ENCODE measurements at regions not wholly inside any gene's neighbourhood (a gene's known extent, or its start where the extent isn't known, plus 50 kb on each side); places are given as distances from the start of the nearest gene placed in this dataset.

DNA sequence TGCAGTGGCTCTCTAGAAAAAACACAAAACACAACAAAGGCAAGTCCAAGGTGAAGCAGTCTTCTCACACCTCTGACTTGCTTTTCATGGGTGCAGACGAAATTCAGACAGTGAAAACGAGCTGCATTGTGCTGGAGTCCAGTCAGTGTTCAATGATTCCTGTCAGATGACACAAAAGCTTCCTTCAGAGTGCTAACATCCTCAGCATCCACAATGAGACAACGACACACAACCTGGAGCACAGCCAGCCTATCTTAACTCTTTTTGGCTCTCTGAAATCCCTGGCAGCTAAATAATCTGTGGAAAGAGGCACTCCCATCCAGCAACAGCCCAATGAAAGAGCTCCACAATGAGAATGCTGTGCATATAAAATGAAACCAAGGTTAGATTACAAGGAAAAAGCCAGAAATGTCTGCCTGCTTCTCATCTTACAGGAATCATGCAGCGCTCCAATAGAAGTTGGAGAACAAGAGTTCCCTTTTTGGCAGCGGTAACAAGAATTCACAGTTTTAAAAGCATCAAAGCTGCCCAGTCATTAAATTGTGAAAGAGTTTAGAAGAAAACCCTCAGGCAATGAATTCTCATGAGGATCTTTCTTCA, 659.8 kb upstream of the TSPY4 start:
- TF ChIP-seq, protein P1, sequence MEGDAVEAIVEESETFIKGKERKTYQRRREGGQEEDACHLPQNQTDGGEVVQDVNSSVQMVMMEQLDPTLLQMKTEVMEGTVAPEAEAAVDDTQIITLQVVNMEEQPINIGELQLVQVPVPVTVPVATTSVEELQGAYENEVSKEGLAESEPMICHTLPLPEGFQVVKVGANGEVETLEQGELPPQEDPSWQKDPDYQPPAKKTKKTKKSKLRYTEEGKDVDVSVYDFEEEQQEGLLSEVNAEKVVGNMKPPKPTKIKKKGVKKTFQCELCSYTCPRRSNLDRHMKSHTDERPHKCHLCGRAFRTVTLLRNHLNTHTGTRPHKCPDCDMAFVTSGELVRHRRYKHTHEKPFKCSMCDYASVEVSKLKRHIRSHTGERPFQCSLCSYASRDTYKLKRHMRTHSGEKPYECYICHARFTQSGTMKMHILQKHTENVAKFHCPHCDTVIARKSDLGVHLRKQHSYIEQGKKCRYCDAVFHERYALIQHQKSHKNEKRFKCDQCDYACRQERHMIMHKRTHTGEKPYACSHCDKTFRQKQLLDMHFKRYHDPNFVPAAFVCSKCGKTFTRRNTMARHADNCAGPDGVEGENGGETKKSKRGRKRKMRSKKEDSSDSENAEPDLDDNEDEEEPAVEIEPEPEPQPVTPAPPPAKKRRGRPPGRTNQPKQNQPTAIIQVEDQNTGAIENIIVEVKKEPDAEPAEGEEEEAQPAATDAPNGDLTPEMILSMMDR (IDR thresholded peaks at IDR 0.05 in 8 of 11, conservative IDR thresholded peaks at IDR 0.05 in 3 of 11): no peak
- no peak for TF ChIP-seq POLR2A (IDR thresholded peaks at IDR 0.05)

All from spleen (tissue), 7 donors.